Activated CD4-positive, CD25-positive, alpha-beta regulatory T cell treated with anti-CD3 and anti-CD28 coated beads, Interleukin-2, amount 50 U/mL, for 24 hours (primary cell): ENCODE measurements at regions not wholly inside any gene's neighbourhood (a gene's known extent, or its start where the extent isn't known, plus 50 kb on each side); places are given as distances from the start of the nearest gene placed in this dataset.

Experiments
- ATAC-seq, 2 donors: fragments of 150-1000 bp; cut with Tn5 transposase; one replicate each; pipeline ENCODE4 v1.10.0; 2021; ENCODE audit warnings: mild to moderate bottlenecking in 1 of 2, moderate library complexity in 1 of 2

DNA sequence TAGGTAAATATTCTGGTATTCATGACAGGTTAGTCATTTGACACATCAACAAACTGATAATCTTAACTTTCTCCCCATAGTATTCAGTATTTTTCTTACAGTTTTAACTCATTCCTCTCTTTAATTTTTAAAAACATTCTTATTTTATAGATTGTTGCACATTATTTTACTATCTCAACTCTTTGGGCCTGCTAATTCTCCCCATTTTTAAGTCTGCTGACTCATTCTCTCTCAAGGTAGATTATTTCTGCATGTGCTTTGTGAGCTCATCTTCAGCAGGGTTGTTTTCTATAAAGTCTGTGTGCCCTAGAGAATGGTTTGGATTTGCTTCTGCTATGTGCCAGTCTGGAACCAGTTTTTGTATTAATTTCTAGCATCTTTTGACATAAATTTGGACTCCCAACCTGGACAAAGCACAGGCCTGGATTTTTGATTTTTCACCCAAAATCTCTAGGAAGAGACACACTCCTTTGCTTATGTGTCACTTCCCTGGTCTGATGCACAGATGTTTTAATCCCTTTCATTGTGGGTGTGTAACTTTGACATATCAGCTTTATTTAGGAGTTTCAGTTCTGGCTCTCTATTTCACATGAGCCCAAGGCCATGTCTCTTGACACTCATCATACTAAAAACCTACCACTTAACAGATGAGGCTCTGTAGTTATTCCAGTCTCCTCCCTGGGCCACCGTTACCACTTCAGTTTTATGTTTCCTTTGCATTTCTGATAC, 194.3 kb upstream of the PGRMC2 start:
- no peak for ATAC-seq

DNA sequence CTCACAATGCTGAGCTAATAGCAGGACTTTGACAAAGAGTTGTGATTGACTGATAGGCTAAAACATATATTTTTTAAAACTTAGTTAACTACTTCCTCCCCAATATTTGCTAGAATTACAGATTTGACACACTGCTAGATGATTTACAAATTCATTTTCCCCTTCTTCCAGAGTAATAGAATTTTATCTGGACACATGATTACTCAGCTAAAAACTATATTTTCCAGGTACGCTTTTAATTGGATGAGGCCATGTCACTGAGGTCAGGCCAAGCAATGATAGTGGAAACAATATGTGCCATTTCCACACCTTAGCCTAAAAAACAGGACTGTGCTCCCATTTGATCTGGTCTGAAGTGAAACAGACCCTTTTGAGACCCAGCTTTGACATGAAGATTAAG, 193.3 kb upstream of the PGRMC2 start:
- ATAC-seq: no peak

DNA sequence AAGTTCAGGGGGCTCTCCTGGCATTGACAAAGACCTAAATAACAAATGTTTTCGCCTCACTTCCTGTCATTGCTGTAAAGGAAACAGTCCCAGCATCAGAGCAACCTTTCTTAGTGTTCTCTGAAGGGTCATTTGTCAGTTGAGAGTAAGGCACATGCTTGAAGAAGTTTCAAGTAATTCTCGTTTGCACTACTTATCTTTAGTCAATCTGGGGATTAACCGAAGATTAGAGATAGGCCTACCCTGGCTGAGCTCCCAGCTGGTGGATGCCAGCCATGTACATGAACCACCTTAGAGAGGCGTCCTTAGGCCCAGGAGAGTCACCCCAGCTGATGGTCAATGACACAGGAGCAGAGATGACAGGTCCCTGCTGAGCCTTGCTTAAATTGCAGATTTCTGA, 189.9 kb upstream of the PGRMC2 start:
- ATAC-seq: no peak

DNA sequence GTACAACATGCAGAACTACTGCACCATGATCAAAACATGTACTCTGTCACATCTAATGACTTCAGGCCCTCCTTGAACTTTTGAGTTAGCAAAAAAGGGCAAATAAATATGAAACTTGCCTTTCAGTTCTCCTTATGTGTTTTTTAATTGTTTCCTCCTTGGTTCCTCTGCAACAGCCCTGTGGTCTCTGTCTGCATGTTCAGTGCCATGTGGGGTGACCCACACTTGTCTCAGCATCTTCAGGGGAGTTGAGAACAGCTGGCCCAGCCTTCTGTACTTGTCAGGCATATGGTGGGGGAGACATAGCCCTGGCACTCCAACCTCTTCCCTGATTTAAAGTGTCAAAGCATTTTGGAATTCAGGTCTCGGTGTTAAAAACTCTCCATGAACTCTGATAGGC, 188.0 kb upstream of the PGRMC2 start:
- ATAC-seq: no peak

DNA sequence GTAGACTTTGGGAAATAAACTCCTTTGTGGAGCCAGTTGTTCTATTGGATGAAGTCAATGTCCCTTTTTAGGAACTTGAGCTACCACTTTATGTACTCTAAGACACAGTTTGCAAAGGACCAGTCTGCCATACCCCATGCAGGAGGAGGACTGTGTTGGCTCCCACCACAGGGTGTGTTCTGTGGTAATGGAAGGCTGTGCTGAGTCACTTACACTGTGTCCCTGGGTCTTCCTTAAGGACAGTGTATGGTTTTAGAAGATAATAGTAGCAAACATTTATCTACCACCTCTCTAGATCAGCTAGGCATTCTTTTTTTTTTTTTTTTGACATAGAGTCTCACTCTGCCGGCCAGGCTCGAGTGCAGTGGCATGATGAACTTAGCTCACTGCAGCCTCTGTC, 184.0 kb upstream of the PGRMC2 start:
- no peak for ATAC-seq

DNA sequence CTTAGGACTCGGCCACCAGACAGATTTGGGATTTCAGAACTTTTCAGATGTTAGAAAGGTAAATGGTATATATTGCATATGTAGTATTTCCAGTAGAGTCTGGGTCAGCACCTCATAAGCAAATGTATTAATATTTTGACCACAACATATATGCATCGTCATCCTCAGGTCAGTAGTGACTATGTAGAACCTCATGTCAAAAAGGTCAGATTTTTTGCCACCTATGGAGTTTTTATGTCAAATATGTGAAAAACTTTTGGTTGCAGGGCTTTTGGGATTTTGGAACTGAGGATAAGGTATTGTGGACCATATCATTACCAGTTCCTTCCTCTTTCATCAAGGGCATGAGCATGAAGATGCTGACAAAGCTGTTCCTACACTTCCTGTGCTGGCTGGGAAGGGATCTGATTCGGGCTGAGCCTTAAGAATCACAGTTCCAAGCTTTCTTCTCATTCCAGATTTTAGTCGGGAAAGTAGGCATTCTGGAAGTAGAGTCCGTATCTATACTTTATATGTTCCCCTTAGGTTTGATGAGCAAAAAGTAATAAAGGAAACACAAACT, 183.0 kb upstream of the PGRMC2 start:
- no peak for ATAC-seq

DNA sequence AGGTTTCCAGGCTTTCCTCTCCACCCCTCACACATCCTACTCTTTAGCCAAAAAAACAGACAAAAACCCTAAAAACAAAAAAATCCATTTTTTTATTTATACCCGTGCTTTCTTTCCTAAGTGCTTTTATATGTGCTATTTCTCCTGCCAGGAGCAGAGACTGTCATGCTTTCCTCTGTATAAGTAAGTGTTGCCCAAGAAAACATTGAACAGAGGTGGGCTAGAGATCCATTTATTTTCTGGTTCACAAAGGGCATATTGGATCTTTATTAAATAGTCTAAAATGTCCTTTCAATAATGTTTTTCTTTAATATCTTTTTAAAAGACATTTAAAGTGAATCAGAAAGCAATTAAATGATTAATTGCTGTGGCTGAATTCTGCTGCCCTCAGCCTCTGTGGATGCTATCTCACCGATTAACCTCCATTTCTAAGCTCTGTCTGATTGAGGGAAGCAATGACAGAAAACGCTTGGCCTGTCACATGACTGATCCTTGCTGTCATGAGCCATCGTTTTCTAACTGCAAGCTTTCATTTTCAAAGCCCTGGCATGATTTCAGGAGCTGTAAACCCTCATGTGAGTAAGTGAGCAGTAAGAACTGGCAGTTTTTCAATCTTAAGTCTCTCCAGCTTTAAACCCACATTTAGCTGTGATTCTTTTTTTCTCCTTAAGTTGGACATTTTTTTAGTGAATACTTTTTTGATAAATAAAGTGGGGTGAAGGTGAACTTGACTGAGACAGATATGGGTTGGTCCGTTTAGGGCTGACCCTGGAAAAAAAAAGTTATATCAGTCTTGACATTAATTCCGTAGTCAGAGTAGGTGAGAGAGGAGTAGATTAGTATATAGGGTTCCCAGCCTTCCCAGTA, 180.7 kb upstream of the PGRMC2 start:
- ATAC-seq: no peak

DNA sequence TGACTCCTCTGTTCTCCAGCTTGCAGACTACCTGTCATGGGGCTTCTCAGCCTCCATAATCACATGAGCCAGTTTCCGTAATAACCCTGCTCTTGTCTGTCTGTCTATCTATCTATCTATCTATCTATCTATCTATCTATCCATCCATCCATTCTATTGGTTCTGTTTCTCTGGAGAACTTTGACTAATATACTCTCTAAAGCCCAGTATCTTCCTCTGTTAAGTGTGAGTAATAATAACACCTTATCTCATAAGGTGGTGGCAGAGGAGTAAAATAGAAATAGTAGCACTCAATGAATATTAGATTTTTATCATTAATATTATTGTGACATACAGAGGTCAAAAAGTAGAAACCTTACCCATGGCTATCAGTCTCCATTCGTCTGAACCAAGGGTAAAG, 177.9 kb upstream of the PGRMC2 start:
- ATAC-seq: no peak

DNA sequence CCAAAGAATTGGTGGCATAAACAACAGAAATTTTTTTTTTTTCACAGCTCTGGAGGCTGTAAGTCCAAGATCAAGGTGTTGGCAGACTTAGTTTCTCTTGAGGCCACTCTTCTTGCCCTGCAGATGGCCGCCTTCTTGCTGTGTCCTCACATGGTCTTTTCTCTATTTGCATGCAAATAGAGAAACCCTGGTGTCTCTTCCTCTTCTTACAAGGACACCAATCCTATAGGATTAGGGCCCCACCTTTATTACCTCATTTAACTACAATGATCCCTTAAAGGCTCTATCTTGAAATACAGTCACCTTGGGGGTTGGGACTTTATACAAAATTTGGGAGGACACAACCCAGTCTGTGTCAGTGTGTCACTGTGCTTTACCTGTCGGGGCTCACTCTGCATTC, 175.4 kb upstream of the PGRMC2 start:
- ATAC-seq: no peak

DNA sequence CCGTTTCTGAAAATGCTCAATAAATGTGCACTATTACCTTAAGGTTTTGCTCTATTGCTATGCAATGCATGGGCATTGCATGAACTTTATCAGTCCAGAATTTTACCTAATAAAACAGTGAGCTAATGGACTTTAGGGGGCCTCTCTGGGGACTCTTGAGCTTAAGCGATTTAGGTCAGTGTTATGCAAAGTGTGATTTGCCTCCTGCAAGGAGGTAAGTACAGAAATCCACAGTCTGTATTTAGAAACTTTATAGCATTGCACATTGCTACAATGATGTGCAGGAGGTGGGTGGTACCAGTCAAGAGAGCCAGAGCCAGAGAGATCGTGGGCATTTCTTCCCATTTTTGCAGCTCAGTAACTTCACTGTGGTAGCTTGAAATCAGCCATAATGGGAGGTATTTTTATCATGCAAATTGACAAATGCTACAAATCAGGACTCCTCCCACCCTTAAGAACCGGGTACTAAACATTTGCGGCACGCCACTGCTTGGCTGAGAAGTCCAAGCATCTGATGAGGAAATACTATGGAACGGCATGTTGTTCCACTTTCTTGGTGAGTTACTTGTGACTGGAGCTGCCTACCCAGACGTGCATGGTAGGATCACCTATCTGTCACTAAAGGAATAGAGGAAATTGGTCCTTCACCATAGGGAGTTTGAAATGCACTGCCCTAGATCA, 174.6 kb upstream of the PGRMC2 start:
- no peak for ATAC-seq

DNA sequence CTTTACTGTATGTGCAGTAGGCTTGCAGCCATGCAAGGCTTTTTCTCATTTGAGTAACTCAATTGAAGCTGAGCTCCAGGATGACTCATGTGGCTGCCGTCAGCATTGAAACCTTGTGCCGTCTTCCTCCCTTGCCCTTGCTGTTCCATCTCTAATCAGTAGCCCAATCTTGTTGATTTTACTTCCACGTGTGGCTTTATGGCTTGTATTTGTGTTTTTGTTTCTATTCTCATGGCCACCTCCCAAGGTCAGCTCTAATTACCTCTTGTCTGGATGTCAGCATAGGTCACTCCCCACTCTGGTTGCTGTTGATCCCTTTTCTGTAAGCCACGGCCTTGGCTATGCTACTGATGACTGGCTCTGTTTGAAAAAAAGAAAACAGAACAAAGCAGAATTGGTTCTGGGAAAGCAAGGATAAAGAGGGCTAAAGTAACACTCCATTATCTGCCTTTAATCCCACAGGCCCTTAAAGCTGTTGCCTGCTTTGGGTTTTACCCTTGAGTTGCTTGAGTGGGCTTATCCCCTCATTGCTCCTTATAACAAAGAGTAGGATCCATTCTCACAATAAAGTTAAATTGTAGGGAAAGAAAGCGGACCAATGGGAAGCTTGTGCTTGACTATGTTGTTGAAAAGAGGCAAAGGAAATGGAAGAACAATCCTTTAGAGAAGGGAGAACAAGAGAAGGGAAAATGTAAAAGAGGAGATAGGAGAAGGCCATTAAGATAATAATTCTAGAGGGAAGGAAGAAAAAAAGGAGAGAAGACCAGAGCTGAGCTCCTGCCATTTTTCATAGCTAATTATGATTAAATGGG, 173.9 kb upstream of the PGRMC2 start:
- no peak for ATAC-seq

DNA sequence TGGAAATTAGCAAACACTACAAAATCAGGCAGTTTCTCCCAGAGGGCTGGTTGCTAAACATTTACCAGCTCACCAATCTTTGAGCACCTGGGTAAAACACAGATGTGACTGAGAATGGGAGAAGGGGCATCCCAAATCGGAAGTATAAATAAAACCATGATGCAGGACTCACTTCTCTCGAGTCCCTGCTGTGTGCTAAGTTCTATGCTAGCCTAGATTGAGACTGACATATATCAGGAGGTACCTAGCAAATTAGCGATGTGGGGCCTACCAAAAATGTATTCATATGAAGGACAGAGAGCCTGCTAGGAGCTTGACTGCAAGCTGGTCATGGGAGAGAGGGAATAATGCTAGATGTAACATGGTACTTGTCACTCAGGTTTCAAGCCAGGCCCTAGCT, 171.9 kb upstream of the PGRMC2 start:
- ATAC-seq: no peak

DNA sequence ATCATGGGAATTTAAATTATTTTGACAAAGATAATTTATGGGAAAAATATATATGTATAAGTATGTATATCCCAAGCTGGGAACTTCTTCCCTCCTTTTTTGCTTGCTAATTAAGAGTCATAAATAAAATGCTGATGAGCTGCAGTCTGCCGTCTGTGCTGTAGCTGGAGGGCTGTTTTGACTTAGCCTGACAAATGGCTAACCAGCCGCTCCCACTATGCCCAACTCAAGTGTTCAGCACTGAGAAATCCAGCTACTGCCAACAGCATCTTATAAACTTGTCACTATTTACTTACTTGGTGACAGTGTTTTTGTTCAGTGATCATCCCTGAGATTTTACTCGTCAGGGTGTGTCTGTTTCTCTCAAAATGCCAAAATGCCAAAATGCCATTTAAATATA, 171.2 kb upstream of the PGRMC2 start:
- ATAC-seq: no peak

DNA sequence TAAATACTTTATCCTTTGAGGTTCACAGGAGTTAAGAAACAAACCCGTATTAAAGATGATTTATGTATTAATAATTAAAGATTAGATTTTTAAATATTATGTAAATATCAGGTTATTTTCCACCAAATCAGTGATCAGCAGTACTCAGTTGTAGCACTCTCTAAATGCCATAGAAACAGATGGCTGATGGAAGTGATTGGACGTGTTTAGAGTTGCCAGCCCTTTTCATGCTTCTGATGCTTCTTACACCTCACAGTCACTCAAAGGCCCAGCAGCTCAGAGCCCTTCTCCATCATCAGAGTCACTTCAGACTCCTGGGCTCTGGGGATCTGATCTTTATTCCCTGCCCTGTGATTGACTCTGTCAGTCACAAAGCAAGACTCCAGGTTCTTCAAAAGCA, 170.1 kb upstream of the PGRMC2 start:
- ATAC-seq: no peak

DNA sequence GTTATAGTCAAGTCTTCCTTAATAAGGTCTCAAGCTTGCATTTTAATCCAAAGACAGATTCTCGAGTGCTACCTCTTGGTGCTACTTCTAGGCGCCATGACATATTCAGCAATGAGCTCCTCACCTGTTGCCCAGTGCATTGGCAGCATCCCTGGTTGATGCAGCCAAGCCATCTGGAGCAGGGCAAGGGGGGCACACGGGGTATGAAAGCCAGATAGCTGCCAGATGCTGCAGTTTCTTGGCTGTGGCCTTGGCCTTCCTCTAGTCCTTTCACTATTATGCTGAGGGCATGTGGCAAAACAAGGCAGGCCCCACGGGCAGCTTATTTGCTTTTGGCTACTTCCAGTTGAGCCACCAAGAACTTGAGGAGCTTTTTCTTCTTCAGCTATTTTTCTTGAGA, 168.6 kb upstream of the PGRMC2 start:
- no peak for ATAC-seq

DNA sequence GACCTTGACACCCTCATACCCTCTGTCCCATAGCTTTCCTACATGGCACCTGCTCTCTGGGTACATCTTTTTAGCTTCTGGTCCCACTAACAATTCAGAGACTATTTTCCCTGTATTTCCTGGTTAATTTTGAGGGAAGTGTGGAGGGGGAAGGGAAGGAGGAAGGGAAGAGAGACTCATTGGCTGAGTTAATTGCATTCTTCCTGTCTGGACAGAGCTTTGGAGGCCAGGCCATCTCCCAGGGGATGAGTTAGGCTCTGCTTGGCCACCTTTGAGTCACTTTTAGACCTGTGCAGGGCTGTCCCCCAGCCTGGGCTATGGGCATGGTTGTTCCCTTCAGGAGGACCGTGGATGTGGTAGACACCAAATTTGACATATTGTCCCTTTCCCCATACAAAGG, 167.9 kb upstream of the PGRMC2 start:
- no peak for ATAC-seq

DNA sequence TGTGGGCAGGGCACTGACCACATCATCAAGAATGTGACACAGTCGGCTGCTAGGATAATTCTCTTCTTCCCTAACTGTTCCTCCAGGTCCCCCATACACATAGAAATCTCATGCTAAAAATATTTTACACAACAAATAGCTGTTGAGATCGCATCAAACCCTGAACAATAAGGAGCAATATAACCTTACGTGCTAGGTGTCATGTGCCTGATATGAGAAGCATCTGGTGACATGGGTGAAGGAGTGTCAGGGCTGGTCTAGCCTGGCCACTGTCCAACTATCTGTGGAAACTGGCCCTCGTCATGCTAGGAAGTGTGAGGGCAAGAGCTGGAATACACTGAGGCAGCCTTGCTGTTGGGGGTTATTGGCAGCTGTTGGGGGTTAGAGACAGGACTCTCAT, 167.3 kb upstream of the PGRMC2 start:
- ATAC-seq: no peak

DNA sequence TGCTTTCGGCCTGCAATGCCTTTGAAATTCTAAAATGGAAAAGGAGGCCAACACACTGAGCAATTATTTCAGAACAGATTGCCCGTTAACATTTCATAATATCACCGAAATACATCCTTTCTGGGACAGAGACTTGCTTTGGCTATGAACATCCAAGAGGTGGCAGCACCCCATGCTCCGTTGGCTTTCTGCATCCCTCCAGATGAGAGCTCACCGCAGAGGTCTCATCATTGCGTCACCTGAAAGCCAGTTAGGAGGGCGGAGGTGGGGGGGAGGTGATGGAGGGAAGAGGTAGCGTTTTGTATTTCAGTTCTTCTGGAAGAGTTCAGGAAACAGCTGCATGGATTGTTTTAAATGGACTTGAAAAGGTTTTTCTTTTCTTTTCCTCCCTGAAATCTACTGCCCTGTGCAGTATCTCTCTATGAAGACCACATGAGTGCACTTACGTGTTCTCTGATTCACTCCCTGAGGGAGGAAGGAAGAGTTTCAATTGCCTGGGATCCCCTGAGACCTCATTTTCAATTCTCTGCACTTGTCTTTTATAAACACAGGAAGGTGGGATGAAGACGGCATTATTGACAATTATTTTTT, 166.8 kb upstream of the PGRMC2 start:
- peak; percentile 80 to 90 for ATAC-seq

DNA sequence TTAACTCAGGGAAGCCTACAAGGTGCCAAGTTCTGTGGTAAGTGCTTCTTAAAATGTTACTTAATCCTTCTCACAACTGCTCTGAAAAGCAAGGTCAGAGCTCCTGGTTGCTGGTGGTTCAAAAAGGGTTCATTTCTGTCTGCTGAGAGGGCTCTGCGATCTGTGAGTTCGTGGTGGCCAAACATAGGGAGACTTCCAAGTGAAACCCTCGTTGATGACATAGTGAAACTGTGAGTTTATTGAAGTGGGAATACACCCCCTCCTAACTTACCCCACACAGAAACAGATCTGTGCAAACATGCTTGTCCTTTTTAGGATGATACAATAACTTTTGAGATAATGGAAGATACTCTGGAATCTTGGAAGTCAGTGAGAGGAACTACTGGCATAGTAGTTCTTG, 164.8 kb upstream of the PGRMC2 start:
- no peak for ATAC-seq

DNA sequence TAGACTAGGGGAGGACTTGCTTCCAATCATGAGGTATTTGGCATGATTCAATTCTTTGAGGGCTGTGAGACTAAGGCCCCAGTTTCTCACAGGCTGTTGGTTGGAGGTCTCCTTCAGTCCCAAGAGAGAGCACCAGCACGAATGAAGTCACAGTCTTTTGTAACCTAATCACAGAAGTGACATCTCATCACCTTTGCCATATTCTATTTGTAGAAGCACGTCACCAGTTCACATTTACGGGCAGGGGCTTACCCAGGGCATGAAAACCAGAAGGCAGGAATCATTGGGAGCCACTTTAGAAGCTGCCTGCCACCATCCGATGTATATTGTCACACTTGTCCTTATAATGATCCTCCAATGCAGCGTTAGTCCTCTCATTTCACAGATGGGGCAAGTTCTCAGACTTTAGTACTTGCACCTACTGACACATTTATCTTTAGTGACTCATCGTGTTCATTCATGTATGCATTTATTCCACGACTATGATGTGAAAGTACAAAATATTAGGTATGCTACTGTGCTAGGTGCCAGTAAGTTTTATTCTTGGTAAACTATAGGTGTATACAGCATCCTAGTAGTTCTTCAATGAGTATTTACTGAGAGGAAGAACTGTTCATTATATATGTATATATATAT, 163.8 kb upstream of the PGRMC2 start:
- ATAC-seq: no peak

DNA sequence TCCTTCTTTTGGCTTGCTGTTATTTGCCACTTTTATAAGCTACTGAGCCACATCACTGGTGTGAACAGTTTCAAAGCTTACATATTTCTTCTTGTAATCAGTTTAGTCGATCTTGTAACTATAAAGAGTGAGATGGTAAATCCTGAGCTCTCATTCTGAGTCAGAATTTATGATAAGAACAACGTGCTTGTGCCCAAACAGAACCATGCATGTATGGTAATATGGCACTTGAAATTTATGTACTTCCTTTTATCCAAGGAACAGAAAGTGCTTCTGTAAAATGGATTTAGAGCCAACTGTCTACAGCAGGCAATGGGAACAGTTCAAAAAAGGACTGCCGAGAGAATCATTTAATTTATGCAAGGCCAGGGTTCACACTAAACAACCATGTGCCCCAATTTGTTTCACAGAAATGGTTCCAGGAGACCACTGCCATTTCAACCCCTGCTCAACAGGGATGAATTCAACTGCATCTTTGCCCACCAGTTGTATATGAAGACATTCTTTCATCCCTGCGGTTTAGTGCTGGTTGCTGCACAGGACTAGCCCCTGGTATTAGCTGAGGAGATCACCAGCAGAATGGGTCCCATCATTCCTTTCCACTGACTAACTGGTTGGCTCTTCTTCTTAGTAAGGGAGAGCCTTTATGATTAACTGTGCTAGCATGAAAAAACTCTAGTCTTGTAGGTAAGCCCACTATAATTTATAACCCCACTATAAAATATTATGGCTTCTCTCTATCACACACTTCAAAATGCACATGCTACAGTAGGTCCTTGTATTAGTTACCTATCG, 162.9 kb upstream of the PGRMC2 start:
- no peak for ATAC-seq
